Fibroblast of skin of right quadriceps (primary cell): ENCODE measurements at regions not wholly inside any gene's neighbourhood (a gene's known extent, or its start where the extent isn't known, plus 50 kb on each side); places are given as distances from the start of the nearest gene placed in this dataset.

Source experiments
- DNase-seq: peaks from one replicate; pipeline ENCODE4 v3.0.0-alpha.2; 2013

- DNase-seq, result no peak
These were observed 203.5 kb upstream of the PLXNC1 start for GRCh38 chr12:93944911-93945310.

GRCh38 chr12:93946542-93947150 lies 201.7 kb upstream of the PLXNC1 start:
- DNase-seq, result peak; percentile 84

DNA sequence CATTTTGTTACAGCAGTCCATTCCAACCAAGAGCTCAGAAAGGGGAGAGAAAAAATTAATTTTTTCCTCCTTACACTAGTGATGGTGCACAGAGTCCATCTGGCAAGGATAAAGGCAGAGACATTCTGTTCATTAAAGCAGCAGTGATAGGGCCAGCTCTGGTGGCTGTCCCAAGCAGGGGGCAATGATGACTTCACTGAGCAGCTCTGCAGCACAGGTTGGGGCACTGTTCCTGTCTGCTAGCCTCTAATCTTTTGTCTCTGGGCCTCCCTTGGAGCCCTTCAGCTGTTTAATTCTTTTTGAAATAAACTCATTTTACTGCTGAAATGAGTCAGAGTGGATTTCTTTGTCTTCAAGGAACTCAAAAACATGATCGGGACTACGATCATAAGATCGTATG lies 200.9 kb upstream of the PLXNC1 start:
- no peak for DNase-seq

DNA sequence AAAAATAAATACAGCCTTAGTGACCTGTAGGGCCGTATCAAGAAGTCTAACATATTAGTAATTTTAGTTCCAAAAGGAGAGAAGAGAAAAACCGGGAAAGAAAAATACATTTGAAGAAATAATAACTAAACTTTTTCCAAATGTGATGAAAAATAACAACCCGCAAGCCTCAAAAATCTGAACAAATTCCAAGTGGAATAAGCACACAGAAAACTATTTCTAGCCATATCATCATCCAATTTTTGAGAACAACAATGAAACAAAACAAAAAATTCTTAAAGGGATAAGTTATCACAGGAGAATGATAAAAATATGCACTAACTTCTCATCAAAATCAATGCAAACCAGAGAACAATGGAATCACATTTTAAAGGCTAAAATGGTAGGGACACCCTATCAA lies 198.1 kb upstream of the PLXNC1 start:
- no peak for DNase-seq

DNA sequence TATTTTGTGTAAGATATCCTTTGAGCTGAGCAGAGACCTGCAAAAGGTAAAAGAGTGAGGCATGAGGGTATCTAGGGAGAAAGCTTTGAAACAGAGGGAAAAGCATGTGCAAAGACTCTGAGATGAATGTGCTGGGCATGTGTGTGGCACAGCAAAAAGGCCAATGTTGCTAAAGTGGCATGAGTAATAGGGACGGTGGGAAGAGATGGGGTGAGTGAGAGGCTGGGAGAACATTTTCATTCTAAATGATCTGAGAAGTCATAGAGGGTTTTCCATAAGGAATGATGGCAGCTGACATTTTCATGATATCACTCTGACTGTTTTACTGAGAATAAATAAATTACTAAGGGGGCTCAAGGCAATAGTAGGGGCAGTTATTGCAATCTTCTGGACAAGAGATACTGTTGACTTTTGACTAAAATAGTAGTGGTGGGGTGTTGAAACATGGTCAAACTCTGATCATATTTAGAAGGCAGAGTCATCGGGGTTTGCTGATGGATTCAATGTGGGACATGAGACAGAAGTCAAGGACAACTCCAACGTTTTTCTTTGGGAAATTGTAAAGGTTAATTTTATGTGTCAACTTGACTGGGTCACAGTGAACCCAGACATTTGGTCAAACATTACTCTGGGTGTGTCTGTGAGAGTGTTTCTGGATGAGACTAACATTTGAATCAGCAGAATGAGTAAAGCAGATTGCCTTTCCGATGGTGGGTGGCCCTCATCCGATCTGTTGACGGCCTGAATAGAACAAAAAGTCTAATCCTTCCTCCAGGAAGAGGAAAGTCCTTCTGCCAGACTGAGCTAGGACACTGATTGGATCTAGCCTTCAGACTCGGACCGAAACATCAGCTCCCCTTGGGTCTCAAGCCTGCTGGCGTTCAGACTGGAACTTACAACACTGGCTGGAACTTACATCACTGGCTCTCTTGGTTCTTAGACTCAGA lies 193.9 kb upstream of the PLXNC1 start:
- DNase-seq, result no peak

- DNase-seq, result no peak
These were observed 191.8 kb upstream of the PLXNC1 start for GRCh38 chr12:93956551-93956950.

DNA sequence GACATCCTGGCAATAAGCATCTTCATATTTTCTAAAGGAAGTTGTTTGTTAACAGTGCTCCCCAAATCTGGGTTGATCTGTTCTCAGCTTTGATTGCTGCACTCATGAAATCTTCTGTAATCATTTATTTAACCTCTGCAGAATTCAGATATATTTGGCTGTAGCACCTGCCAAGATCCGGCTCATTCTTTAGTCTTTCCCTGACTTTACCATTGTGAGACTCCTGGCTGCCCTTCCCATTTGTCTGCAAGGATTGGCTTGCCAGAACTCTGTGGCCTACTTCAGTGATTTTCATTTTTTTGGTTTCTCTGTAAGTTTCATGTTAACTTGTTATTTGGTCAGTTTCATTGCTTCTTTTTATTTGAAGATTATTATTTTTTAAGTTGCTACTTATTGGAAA lies 191.2 kb upstream of the PLXNC1 start:
- DNase-seq, result no peak

DNA sequence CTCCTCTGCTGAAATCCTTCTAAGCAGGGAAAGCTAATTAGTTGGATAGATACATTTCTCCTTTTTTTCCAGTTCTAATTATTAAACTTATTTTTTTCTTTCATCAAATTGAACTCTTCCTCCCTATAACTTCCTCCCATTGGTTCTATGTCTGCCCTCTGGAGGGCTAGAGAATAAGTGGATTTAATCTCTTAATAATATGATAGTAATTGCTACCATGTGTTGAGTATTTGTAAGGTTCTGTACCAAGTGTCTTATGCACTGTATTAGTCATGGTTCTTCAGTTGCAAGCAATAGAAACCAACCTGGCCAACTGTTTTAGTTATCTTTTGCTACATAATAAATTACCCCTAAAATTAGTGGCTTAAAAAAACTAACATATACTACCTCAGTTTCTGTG lies 190.5 kb upstream of the PLXNC1 start:
- peak; percentile 39 for DNase-seq

GRCh38 chr12:93959657-93960056 lies 188.7 kb upstream of the PLXNC1 start:
- no peak for DNase-seq

- DNase-seq, result no peak
These were observed 187.9 kb upstream of the PLXNC1 start for GRCh38 chr12:93960521-93960920.

DNA sequence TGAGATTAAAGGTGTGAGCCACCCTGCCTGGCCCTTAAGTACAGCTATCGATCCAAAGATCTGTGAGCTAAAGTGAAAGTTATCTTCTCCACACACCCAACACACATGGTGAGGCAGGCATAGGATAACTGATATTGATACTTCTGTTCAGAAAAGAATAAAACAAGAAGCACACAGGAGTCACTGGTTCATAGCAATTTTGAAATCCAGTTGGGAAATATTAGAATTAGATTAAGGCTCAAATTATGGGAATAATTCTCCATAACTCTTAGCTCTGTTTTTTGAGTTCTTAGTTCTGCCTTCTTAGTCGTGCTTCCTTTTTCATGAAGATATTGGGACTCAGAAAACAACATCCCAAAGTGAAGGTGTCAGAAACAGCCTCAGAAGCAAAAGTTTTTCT lies 186.0 kb upstream of the PLXNC1 start:
- DNase-seq, result no peak

DNA sequence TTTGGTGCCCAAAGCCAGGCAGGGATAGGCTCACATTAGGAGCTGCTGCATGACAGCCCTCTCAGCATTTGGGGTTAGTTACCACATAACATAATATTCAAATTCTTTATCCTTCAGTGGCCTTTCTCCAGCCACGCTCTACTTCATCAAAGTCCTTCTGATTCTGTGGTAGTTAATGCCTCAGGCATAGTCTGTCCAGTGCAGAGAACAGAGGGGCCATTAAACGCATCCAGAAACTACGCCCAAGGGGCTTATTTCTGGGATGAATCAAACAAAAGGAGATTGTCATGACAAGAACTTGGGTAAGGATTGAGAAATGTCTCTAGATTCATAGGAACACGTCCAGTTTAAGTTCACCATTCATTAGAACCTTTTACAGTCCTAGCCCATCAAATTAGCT lies 183.4 kb upstream of the PLXNC1 start:
- DNase-seq, result no peak

GRCh38 chr12:93966516-93967133 lies 181.8 kb upstream of the PLXNC1 start:
- no peak for DNase-seq

GRCh38 chr12:93967454-93967853 lies 180.9 kb upstream of the PLXNC1 start:
- DNase-seq, result no peak

GRCh38 chr12:93968536-93969285 lies 179.7 kb upstream of the PLXNC1 start:
- DNase-seq, result no peak

GRCh38 chr12:93970900-93971688 lies 177.3 kb upstream of the PLXNC1 start:
- no peak for DNase-seq

- peak; percentile 41 for DNase-seq
These were observed 175.8 kb upstream of the PLXNC1 start for GRCh38 chr12:93972411-93973208.

GRCh38 chr12:93974252-93974651 lies 174.1 kb upstream of the PLXNC1 start:
- DNase-seq, result no peak

GRCh38 chr12:93976024-93976423 lies 172.4 kb upstream of the PLXNC1 start:
- DNase-seq, result no peak

- DNase-seq, result no peak
These were observed 171.3 kb upstream of the PLXNC1 start for GRCh38 chr12:93977081-93977480.

DNA sequence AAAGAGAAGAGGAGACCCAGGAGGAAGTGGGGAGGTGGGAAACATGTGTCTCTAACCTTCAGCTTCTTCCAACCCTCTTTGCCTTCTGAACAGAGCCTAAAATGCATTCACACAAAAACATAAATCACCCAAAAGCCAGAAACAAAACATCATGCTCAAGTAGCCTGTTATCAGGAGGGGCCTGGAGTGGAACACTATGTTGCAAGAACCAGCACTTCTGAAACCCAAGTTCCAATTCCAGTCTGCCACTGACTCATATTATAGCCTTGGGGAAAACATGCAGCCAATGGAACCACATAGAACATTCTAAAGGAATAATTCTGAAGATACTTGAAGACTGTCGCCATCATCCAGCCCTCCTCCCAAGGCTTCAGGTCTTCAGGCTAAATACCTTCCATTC lies 169.8 kb upstream of the PLXNC1 start:
- peak; percentile 67 for DNase-seq

DNA sequence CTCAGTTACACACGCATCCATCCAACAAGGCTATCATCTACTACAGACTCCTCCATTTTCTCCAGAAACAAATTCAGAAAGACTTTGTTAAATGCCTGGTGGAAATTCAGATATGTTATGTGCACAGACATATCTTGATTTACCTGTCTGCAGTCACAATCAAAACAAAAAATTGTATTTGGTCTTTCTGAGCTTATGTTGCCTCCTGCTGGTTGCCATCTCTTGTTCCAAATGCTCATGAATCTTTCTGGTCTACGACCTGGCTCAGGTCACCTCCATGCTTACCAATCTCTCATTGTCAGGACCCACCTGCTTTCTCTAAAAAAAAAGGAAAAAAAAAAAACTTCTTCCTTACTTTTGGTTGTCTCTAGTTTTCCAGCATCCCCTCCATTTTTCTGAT lies 169.2 kb upstream of the PLXNC1 start:
- DNase-seq, result no peak
